ENCODE measurements at regions not wholly inside any gene's neighbourhood (a gene's known extent, or its start where the extent isn't known, plus 50 kb on each side); places are given as distances from the start of the nearest gene placed in this dataset.

GRCh38 chr5:89086390-89087086, 203.6 kb upstream of the MEF2C start:
- H3K27me3 Mint-ChIP-seq: no peaks in the 10 kb centered on the region
- H3K9me3 Mint-ChIP-seq: no peaks in the 10 kb centered on the region
- H3K36me3 Mint-ChIP-seq: no peaks in the 10 kb centered on the region
- no peaks in the 10 kb centered on the region for H3K4me1 Mint-ChIP-seq (ENCODE audit: low read depth in 2 of 2)
- no peak overlapping the region for H3K27ac Mint-ChIP-seq
- no peak overlapping the region for H3K4me3 Mint-ChIP-seq
- ATAC-seq (no peak), DNase-seq (ENCODE audit: low spot score) (no peak)

DNA sequence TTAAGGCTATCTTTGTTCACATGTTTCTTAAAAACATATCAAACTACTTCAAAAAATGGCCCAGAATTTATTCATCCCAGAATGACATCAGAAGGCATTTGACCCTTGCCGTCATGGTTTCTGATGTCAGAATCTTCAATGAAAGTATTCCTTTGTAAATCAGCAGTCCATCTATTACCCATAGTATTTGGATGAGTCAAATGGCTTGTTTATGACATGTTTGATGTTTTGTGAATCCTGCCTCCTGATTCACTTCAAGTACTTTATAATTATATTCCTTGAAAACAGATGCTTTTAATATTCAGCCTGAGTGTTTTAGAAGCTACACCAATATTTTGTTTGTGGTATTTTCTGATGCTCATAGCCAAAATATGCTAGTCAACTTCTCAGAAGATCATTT, 200.8 kb upstream of the MEF2C start:
- no peak for DNase-seq (ENCODE audit: low spot score)
- Mint-ChIP-seq H3K27ac (no peak overlapping the region), H3K4me3 (no peak overlapping the region), H3K36me3 (no peaks in the 10 kb centered on the region), H3K4me1 (ENCODE audit: low read depth in 2 of 2) (no peaks in the 10 kb centered on the region), H3K27me3 (no peaks in the 10 kb centered on the region), H3K9me3 (no peaks in the 10 kb centered on the region)
- ATAC-seq: no peak

- DNase-seq (ENCODE audit: low spot score) (no peak), ATAC-seq (no peak)
- H3K4me3 Mint-ChIP-seq: no peak overlapping the region
- no peaks in the 10 kb centered on the region for H3K9me3 Mint-ChIP-seq
- H3K27ac Mint-ChIP-seq: no peak overlapping the region
- H3K36me3 Mint-ChIP-seq: no peaks in the 10 kb centered on the region
- H3K4me1 Mint-ChIP-seq (ENCODE audit: low read depth in 2 of 2): no peaks in the 10 kb centered on the region
- no peaks in the 10 kb centered on the region for H3K27me3 Mint-ChIP-seq
Measured at GRCh38 chr5:89081360-89081759, 198.4 kb upstream of the MEF2C start.

- Mint-ChIP-seq H3K4me1 (ENCODE audit: low read depth in 2 of 2) (no peaks in the 10 kb centered on the region), H3K27me3 (no peaks in the 10 kb centered on the region)
- no peak for ATAC-seq
Measured at GRCh38 chr5:89080467-89081116, 197.6 kb upstream of the MEF2C start.

DNA sequence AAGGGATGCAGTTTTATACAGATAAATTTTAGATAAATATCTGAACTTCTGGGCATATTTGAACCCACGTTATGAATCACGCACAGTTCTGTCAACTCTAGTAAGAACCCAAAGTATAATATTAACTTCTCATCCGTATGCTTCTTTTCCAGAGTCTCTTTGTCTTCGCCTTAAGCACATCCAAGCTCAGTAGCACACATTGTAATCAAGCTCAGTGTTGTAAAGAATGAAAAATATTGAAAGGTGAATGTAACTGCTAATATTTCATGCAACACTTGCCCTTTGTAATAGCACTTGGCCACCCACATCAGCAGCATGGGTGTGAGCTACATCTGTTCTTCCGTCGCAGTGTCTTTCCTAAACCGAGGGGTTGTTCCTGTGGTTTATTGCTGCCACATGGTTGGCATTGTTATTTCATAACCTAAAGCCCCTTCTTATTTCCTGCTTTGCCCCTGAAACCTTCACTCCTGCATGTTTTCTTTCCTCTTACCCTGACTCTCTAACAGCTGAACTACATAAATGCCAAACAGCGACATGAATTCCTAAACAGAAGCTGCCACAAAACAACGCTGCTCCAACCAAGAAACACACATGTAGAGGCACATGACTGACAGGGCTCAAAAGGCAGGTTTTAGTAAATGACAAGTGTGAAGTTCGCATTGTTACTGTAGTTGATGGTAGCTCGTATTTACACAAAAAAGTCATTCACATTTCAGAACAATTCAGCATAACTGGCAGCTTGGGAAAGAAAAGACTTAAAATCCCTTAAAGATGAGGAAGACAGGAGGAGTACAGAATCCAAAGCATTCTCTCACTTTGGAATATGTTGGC, 190.1 kb upstream of the MEF2C start:
- peak overlapping the region; percentile 20 for H3K4me3 Mint-ChIP-seq

More at GRCh38 chr5:89080467-89081116, 197.6 kb upstream of the MEF2C start:
- no peaks in the 10 kb centered on the region for H3K9me3 Mint-ChIP-seq
- H3K36me3 Mint-ChIP-seq: no peaks in the 10 kb centered on the region
- no peak for DNase-seq (ENCODE audit: low spot score)
- H3K27ac Mint-ChIP-seq: no peak overlapping the region
- no peak overlapping the region for H3K4me3 Mint-ChIP-seq

GRCh38 chr5:89071941-89072331, 189.0 kb upstream of the MEF2C start:
- no peak for DNase-seq (ENCODE audit: low spot score)
- H3K9me3 Mint-ChIP-seq: no peaks in the 10 kb centered on the region
- no peak overlapping the region for H3K27ac Mint-ChIP-seq
- no peaks in the 10 kb centered on the region for H3K36me3 Mint-ChIP-seq
- no peaks in the 10 kb centered on the region for H3K27me3 Mint-ChIP-seq
- peaks cover 7% of the 10 kb centered on the region in 2 donors for H3K4me1 Mint-ChIP-seq (ENCODE audit: low read depth in 2 of 2)
- no peak for ATAC-seq
- no peak overlapping the region for H3K4me3 Mint-ChIP-seq

More for the DNA sequence above, 190.1 kb upstream of the MEF2C start:
- ATAC-seq (no peak), DNase-seq (ENCODE audit: low spot score) (no peak)
- Mint-ChIP-seq H3K27ac (no peak overlapping the region), H3K9me3 (no peaks in the 10 kb centered on the region), H3K4me1 (ENCODE audit: low read depth in 2 of 2) (peaks cover 7% of the 10 kb centered on the region in 2 donors), H3K36me3 (no peaks in the 10 kb centered on the region), H3K27me3 (no peaks in the 10 kb centered on the region)

DNA sequence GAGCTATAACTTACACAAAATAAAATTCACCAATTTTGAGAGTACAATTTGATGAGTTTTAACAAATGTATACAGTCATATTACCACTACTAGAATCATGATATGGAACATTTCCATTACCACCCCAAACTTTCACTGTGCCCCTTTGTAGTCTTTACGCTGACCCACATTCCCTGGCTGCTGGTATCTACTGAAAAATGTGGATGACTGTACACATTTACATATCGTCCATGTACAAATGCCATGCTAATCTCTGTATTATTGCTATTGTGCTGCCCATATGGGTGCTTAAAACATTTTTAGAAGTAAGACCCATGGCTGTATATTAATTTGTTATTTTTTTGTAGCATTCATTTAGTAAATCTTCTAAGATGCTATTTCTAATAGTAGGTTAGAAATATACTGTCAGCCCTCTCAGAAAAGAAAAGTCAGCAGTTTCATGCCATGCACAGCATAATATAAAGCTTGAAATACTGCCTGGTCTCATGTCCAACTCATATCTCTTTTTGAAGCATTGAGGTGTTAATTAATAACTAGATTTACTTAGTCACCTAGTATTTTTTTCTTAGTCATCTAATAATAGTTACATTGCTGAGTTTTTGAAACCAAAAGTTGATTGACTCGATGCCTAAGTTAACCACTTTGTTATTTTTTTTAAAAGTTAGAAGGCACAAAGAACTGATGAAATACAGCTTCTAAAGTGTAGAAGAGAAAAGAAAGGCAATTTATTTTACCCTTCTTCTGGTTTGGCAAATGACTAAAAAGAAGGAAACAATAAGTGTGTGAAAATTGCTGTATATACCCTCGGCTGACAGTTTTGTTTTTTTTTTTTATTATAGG, 188.3 kb upstream of the MEF2C start:
- H3K4me3 Mint-ChIP-seq: no peak overlapping the region
- ATAC-seq (no peak), DNase-seq (ENCODE audit: low spot score) (no peak)
- H3K27ac Mint-ChIP-seq: no peak overlapping the region
- no peaks in the 10 kb centered on the region for H3K9me3 Mint-ChIP-seq
- H3K4me1 Mint-ChIP-seq (ENCODE audit: low read depth in 2 of 2): peaks cover 7% of the 10 kb centered on the region in 2 donors
- no peaks in the 10 kb centered on the region for H3K36me3 Mint-ChIP-seq
- H3K27me3 Mint-ChIP-seq: no peaks in the 10 kb centered on the region

- Mint-ChIP-seq H3K36me3 (no peaks in the 10 kb centered on the region), H3K4me3 (no peak overlapping the region), H3K4me1 (ENCODE audit: low read depth in 2 of 2) (peaks cover 12 to 17% of the 10 kb centered on the region in 2 donors), H3K27ac (no peak overlapping the region), H3K9me3 (no peaks in the 10 kb centered on the region), H3K27me3 (no peaks in the 10 kb centered on the region)
- DNase-seq (ENCODE audit: low spot score): no peak
- ATAC-seq: no peak
Measured at GRCh38 chr5:89069591-89069990, 186.6 kb upstream of the MEF2C start.

- DNase-seq (ENCODE audit: low spot score): no peak
- H3K4me1 Mint-ChIP-seq (ENCODE audit: low read depth in 2 of 2): peaks cover 15% of the 10 kb centered on the region in 2 donors
- H3K27ac Mint-ChIP-seq: no peak overlapping the region
- no peak overlapping the region for H3K4me3 Mint-ChIP-seq
- H3K9me3 Mint-ChIP-seq: no peaks in the 10 kb centered on the region
- H3K27me3 Mint-ChIP-seq: no peaks in the 10 kb centered on the region
- no peaks in the 10 kb centered on the region for H3K36me3 Mint-ChIP-seq
- ATAC-seq: no peak
Measured at GRCh38 chr5:89067362-89067761, 184.4 kb upstream of the MEF2C start.

GRCh38 chr5:89065919-89066318, 182.9 kb upstream of the MEF2C start:
- Mint-ChIP-seq H3K9me3 (no peaks in the 10 kb centered on the region), H3K27me3 (no peaks in the 10 kb centered on the region), H3K36me3 (no peaks in the 10 kb centered on the region), H3K27ac (peak overlapping the region in 1 of 2 donors; percentile 10), H3K4me3 (no peak overlapping the region), H3K4me1 (ENCODE audit: low read depth in 2 of 2) (peaks cover 15% of the 10 kb centered on the region in 2 donors)
- ATAC-seq: peak in 1 of 2 donors; percentile 46
- DNase-seq (ENCODE audit: low spot score): no peak

GRCh38 chr5:89064736-89065135, 181.8 kb upstream of the MEF2C start:
- ATAC-seq: peak; percentile 59 to 74
- H3K36me3 Mint-ChIP-seq: no peaks in the 10 kb centered on the region
- no peaks in the 10 kb centered on the region for H3K9me3 Mint-ChIP-seq
- DNase-seq (ENCODE audit: low spot score): no peak
- peaks cover 15% of the 10 kb centered on the region in 2 donors for H3K4me1 Mint-ChIP-seq (ENCODE audit: low read depth in 2 of 2)
- no peaks in the 10 kb centered on the region for H3K27me3 Mint-ChIP-seq
- H3K4me3 Mint-ChIP-seq: no peak overlapping the region
- H3K27ac Mint-ChIP-seq: peak overlapping the region; percentile 9 to 23

- ATAC-seq: peak; percentile 81 to 85
Measured at GRCh38 chr5:89064054-89064453, 181.1 kb upstream of the MEF2C start.

DNA sequence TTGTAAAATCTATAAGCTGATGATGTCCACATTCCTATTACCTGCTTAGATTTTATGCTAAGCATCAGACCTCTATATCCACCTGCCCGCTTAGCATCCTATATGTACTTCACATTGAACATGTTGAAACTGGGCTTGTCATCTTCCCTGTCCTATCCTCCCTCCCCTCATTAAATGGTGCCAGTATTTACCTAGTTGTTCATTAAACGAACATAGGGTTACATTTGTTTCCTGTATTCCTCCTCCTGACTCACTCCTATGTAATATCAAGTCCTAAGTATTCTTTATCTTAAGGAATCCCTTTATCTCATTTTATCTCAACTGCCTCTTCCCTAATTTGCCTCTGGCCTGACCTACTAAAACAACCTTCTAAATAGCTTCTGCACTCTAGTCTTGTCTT, 177.8 kb upstream of the MEF2C start:
- Mint-ChIP-seq H3K27me3 (no peaks in the 10 kb centered on the region), H3K36me3 (no peaks in the 10 kb centered on the region), H3K9me3 (no peaks in the 10 kb centered on the region), H3K4me3 (no peak overlapping the region), H3K27ac (no peak overlapping the region), H3K4me1 (ENCODE audit: low read depth in 2 of 2) (peaks cover 12 to 15% of the 10 kb centered on the region in 2 donors)
- DNase-seq (ENCODE audit: low spot score): no peak
- ATAC-seq: no peak

More at GRCh38 chr5:89064054-89064453, 181.1 kb upstream of the MEF2C start:
- Mint-ChIP-seq H3K9me3 (no peaks in the 10 kb centered on the region), H3K36me3 (no peaks in the 10 kb centered on the region), H3K27me3 (no peaks in the 10 kb centered on the region), H3K4me3 (peak overlapping the region; percentile 14), H3K4me1 (ENCODE audit: low read depth in 2 of 2) (peaks cover 15% of the 10 kb centered on the region in 2 donors), H3K27ac (peak overlapping the region; percentile 9 to 23)
- no peak for DNase-seq (ENCODE audit: low spot score)
